T-helper 2 cell (primary cell): ENCODE measurements at regions not wholly inside any gene's neighbourhood (a gene's known extent, or its start where the extent isn't known, plus 50 kb on each side); places are given as distances from the start of the nearest gene placed in this dataset.

ENCODE experiments used
- DNase-seq, 5 experiments: peaks; one replicate each; pipeline versions ENCODE4 v3.0.0 to v3.0.0-alpha.2; 2012 to 2022

DNA sequence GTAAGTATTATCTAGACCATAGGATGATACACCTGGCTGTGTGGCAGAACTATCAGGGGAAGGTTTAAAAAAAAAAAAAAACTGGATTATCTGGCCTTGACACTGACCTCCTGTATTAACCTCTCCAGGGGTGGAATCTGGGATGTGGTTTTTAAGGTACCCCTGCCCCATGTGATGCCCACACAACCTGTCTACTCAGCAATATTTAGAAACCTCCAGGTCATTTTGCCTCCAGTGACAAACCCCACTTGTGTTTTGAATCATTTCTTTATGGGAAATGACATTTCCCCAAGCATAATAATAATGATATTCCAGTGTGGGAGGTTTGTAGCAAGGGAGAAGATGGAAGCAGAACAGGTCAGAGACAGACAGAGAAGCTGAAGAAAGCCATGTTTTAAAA lies 179.1 kb downstream of the RSL24D1 start:
- DNase-seq, result no peak

DNA sequence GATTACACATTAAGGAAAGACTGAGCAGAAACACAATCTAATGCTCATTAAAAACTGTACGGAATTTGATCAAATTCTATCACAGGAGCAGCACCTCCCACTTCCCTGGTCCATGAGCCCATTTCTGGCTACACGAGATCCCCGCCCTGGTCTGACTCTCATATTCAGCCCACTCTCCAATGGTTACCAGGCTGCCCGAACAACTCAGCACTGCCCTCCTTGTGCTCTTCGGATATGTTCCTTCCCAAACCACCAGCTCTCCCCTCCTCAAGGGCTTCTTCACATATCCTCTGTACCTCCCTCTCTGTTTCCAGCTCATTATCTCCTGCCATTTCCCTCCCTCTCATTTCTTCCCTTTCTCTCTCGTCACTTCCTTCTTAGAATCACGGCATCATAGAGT lies 180.5 kb downstream of the RSL24D1 start:
- no peak for DNase-seq

DNA sequence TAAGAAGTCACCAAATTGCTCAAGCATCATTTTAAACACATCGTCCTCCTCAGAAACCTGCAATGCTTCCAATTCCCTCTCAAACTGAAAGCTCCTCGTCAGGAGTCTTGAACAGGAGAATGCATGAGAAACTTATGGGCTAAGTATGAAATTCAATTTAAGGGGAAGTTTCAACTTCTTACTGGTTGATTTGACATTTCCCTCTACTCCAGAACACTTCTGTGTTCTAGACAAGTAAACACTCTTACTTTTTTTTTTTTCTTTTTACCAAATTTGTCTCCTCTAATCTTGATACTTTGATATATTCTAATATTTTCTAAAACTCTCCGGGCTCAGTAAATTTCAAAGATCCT lies 181.7 kb downstream of the RSL24D1 start:
- DNase-seq, result no peak

DNA sequence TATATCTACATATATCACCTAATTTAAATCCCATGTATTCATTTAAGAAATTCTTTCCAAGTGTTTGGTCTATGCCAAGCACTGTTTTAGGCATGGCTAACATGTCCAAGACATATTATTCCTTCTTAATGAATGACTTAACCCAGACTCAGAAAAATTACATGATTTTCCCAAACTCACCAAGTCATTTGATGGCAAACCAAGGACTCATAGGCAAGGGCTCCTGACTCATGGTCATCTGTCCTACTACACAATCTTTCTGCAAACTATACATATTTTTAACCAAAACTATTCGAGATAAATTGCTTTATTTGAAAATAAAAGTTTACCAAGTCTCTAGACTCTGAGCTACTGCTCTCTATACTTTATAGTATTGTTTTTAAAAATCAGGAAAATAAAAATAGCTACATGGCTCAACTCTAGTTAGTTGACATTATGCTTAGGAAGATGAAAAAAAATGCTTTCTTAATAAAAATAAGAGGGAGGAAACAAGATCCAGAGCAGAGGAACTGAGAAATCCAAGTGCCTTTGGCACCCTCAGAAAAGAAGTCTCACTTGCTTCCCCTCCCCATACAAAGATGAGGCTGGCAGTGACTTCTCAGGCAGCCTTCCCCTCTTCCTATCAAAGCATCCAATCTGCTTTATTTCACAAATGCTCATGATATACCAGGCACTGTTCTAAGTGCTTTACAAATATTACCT lies 182.2 kb downstream of the RSL24D1 start:
- no peak for DNase-seq

DNA sequence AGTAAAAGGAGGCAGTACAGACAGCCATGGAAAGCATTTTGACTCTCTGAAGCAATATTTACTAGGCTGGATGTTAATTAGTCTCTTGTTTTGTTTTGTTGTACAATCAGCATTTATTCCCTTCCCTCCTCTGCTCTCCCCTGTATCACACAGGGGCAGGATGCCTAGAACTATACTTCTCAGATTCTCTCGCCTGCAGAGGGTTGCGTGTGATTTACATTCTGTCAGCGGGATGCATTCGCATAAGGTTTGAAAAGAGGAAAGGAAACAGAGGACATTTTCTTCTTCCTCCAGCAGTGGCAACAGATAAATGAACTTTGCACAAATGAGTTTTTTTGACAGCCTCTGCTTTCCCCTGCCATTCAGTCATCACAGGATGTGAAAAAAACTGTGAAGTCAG lies 188.3 kb downstream of the RSL24D1 start:
- DNase-seq, result no peak

DNA sequence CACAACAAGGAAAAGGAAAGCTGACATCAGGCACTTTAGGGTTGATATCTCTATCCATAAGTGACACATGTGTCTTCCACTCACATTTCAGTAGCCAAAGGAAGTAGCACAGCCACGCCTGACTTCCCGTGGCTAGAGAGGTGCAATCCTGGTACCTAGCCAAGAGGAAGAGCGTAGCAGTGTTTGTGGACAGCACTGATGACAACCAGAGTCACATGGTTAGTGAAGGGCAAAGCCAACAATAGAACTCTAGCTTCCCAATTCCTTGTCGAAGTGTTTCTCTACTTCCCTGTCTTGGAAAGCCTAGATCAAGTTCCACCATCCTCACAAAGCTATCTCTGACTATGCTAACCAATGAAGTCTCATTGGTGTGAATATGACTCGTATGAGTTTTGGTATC lies 189.2 kb downstream of the RSL24D1 start:
- DNase-seq, result no peak

DNA sequence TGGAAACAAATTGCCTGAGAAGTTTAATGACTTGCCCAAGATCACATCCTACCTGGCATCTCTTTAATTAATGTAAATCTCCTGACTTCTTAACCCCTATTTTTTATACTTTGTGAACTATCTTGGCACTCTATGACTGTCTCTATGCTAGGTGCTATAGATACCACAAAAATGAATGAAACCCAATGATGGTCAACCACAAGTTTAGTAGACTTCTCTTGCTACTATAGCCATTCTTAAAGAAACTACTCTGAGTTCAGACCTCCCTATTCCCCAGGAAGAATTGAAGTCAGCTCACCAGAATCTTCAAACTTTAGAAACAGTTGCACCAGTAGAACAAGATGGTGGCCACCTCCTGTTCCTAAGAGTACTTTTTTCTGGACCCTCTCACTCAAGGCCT lies 191.1 kb downstream of the RSL24D1 start:
- DNase-seq, result no peak

DNA sequence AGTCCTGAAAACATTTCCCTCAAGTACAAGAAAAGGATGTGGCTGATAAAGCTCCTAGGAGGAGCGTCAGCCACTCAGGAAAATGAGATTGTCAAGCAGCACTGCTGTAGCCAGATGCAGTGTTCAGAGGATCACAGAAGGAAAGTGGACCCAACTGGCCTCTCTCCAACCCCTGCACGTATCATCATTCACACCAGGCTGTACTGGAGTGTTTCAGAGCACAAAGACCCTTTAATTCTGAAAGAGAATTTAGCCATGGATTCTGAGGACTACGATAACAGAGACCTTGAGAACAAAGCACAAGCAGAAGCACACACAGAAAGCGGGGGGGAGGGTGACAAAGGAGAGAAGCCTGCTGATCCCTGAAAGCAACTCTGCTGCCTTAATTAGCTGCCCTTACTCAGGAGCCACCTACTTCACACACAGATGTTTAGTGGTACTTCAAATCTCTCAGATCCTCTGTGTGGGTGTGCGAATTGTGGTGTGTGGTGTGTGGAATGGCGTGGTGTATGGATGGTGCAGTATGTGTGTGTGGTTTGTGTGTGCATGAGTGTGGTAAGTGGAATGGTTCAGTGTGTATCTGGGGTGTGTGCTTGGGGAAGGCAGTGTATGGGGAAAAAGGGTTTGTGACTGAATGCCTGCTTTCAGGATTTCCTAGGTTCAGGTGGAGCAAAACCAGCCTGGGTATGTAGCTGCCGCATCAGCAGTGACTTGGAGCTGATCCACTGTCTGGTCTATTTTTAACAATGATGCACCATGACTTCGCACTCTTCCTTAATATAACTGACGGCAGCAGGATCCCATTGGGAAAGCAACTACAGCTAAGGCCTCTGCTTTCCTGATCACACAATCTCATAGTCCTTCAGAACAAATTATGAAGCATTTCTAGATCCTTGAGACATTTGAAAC lies 192.5 kb downstream of the RSL24D1 start:
- no peak for DNase-seq

DNA sequence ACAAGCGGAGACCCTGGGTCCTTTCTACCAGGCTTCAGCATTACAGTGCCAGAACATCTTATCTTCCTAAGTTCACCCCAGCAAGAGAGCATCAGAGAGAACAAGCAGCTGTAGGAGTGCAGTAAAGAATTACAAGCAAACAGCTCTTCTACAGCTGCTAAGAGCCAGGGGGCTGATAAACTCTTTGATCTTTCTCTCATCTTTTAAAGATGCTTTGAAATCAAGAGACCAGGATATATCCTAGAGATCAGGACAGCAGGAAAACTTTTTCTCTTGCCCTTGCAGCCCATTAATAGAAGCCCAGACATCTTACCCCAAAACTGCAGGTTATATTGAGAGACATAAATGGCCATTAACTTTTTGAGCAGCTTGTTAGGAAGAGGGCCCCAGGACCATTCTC lies 198.1 kb downstream of the RSL24D1 start:
- DNase-seq, result no peak

DNA sequence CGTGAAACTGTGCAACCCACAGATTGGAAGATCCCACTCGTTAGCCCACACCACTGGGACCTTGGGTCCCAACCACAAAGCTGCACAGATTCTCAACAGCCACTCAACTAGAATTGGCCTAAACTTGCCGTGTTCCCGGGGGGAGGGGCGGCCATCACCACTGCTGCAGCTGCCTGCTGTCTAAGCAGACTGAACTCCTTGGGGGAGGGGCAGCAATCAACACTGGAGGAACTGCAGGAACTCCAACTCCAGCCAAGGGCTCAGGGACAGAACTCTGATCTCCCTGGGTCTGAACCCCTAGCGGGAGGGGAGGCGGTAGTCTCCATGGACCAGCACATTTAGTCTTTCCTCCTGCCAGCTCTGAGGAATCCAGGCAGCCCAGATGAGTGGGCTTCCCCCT lies 205.9 kb downstream of the RSL24D1 start:
- DNase-seq, result no peak

DNA sequence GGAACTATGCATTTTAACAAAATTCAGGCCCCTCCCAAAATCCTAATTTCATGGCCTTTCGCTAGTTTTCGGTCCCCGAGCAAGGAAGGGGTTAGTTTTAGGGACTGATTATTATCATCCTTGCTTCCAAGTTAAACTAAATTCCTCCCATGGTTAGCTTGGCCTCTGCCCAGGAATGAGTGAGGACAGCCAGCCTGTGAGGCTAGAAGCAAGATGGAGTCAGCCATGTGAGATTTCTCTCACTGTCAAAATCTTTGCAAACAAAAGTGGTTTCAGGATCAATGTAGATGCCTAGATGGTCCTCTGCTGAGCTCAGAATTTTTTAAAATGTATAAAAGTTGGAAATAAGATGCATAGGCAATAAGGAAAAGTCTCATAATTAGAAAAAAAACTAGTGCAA lies 208.9 kb downstream of the RSL24D1 start:
- no peak for DNase-seq

DNA sequence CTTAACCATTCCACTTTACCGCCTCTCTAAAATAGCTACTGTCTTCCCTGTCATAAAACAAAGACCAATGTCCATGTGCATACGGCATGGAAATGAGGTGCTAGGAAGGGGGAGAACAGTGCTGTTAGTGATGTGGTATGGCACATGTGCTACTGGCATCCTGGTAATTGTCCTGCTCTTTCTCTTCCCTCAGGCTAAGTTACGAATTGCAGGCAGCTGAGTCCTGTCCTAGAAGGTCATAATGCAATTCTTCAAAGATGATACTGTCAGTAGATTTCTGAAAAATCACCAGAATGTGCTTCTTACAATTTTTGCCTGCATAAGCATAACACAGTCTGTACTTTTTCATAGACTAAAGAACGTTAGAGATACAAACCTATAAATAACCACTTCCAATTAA lies 216.8 kb downstream of the RSL24D1 start:
- DNase-seq, result no peak

DNA sequence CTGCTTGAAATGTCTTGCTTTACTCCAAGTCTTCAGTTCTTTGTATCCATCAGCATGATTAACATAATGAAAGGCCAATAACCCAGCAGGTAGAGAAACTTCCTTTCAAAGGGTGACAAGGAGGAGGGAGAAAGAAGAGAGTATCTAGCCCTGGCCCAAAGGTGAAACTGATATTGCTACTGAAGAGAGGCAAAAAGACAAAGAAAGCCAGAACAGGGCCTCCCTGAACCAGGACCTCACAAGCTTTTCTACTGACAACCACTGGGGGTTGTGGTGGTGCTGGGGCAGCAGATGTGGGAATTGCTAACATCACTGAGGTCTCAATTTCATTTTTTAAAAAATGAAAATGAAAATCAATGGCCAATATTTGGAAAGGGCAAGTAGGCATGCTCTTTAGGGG lies 234.1 kb downstream of the RSL24D1 start:
- no peak for DNase-seq

DNA sequence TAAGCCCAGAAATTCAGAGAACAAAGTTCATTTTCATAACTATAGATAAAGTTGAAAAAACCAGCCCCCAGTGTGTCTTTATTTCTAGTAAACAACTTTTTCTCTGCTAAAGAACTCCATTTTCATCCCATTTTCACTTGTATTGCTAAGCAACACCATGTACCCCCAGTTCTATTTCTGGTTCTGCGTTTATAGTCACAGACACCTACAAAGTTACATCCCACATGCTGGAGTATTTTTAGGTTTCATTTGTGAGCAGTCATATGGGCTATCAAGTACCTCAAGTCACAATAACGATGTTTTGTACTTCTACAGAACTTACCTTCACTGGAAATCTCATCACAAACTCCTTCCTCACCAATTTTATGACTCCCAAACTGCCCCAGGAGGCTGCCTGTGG lies 236.5 kb downstream of the RSL24D1 start:
- DNase-seq, result no peak

DNA sequence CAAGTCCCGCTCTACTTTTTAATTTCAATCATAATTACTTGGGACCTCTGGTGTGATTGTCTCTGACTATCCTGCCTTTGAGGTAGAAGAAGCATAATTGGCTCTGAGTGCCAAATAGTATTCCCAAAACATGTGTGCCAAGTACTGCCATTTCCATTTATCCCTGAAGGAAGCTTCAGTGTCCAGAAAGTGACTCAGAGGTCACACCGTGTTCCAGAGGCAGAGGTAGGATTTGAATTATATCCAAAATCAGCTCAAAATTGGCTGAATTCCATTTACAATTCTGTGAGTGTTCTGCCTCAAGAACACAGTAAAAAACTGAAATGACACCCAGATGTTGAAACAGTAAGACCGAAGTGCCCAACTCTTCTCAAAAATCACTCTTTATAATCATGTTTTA lies 255.3 kb downstream of the RSL24D1 start:
- DNase-seq, result no peak

DNA sequence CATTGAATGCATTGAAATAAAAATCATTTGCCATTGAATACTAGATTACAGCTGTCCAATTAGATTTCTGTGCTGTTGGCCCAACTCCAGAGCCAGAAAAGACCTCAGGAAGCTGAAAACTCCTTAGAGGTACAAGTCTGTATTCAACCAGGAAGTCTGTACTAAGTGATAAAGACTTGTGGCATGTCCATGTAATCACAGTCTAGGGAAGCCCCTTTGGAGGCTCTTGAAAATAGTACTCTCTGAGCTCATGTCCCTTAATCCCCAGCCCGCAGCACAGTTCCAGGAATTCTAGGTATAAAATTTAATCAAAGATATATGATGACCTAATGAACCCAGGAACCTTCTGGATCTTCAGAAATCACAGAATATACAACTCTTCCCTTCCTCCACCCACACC lies 279.4 kb downstream of the RSL24D1 start:
- no peak for DNase-seq

DNA sequence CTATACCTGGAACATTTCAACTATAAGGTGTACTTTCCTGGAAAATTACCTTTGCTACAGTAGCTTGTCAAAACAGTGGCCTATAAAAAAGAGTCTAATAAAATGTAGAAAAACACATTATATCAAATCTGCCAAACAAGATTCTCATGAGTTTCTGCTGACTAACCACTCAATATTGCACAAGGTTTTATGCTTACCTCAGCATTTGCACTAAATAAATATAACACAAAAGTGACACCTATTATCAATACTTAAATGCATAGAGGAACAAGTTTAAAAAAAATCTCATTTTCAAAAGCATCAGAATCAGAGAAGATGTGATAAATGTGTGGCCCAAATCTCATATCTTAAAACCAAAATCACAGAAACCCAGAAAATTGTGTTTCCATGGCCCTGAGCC lies 281.4 kb downstream of the RSL24D1 start:
- no peak for DNase-seq

DNA sequence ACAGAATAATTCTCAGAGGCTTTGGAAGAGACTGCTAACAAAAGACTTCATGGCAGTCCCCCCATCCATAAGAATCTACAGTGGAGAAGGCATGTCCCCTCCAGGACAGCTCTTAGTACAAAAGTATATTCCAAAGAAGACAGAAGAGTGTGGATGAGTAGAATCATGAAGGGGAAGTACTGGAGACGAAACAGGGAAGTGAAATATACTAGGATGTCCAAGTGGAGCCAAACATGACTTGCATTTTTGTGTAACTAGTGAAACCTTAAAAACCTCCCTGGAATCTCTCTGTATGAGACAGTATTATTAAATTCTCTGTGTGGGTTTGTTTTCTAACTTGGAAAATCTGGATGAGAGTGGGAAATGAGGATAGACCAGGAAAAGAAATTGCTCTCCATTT lies 312.4 kb downstream of the RSL24D1 start:
- DNase-seq, result no peak

DNA sequence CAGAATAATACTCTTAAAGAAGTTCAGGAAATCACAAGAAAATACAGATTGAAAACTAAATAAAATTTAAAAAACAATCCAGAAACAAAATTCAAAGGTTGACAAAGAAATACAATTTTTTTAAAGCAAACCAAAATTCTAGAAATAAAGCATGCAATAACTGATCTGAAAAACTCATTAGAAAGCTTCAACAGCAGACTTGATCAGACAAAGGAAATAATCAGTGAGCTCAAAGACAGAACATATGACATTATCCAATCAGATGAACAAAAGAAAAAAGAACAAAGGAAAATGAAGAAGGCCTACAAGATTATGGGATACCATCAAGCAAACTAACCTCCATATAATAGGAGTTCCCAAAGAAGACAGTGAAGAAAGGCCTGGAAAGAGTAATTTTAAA lies 336.8 kb downstream of the RSL24D1 start:
- DNase-seq, result no peak

DNA sequence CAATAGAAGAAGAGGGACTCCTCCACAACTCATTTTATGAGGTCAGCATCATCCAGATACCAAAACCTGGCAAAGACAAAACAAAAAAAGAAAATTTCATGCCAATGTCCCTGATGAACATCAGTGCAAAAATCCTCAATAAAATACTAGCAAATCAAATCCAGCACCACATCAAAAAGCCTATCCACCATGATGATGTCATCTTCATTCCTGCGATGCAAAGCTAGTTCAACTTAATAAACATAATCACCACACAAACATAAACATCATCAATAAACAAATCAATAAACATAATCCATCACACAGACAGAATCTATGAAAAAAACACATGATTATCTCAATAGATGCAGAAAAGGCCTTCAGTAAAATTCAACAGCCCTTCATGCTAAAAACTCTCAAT lies 342.1 kb downstream of the RSL24D1 start:
- no peak for DNase-seq

DNA sequence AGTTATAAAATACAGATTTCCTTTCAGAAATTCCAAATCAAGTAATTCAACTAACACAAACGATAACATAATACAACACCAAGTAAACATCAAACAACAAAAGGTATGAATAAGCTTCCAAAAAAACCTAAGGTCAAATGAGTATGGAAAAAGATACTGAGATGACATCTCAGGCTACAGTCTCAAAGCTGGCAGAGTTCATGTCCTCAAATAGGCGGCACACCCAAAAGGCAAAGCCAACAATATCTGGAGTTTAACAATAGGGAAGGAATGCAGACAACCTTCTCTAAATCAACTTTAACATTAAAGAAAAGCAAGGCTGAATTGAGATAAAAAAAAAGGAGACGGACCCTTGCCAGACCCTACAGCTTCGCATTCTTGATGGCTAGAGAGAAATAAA lies 346.6 kb downstream of the RSL24D1 start:
- no peak for DNase-seq

DNA sequence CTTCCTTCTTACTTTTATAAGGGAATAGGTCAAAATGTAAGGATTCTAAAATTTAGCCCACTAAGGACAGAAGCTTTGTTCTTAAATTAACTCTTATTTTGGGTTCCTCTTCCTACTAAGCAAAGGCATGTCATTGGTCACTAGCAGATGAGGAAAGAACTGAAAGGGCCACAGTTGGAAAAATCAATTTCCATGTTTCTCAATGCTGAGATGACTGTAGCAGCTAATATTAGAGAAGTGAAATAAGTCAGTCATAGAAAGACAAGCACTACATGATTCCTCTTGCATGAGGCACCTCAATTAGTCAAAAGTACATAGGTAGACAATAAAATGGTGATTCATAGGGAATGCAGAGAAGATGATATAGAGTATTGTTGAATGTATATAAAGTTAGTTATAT lies 353.7 kb downstream of the RSL24D1 start:
- no peak for DNase-seq

DNA sequence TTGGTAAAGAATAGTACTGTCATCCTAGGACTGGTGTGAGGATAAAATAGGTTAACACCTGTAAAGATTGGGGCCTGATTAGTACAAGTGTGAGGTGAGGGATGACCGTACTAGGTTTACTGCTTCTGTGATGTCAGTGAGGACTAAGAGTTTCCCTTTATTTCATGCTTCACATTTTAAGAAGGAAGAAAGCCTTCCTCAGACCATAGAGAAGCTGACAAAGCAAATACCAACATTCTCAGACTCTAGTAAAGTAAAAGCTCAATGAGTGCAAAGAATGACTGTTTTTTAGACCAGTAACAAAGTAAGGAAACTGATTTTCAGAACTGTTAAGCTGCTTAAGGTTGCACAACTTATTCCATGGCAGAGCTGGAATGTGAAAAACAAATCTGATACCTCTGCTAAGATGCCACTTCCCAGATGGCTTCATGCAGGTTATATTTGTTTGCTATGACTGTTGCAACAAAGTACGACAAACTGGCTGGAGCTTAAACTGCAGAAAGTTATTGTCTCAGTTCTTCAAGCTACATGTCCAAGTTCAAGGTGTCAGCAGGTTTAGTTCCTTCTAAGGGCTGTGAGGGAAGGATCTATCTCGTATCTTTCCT lies 354.9 kb downstream of the RSL24D1 start:
- DNase-seq, result no peak
